SU-DHL-6 (cell line): ENCODE measurements at regions not wholly inside any gene's neighbourhood (a gene's known extent, or its start where the extent isn't known, plus 50 kb on each side); places are given as distances from the start of the nearest gene placed in this dataset.

Source experiments
- CTCF ChIP-seq: fragments of 200-600 bp; sonication (generic); IDR thresholded peaks from one replicate; pipeline ENCODE4 v1.5.1; 2017; ENCODE audit warnings: antibody characterized with exemption, mild to moderate bottlenecking, low read length, moderate library complexity; ENCODE audit not compliant: insufficient read depth, poor library complexity, severe bottlenecking
- EZH2phosphoT487 ChIP-seq: fragments of 200-600 bp; sonication (generic), shearing (Covaris generic); conservative IDR thresholded peaks from 2 replicates; pipeline ENCODE4 v1.6.1; 2018; ENCODE audit warnings: mild to moderate bottlenecking, antibody characterized with exemption, low read length, moderate library complexity, mixed read lengths

- TF ChIP-seq CTCF = no peak
- TF ChIP-seq EZH2phosphoT487 = no peak
Measured at GRCh38 chr2:142805244-142805643, 72.2 kb upstream of the KYNU start.
